GM18867 (cell line): ENCODE measurements at regions not wholly inside any gene's neighbourhood (a gene's known extent, or its start where the extent isn't known, plus 50 kb on each side); places are given as distances from the start of the nearest gene placed in this dataset.

ENCODE experiments used
- ATAC-seq: cut with Tn5 transposase; IDR thresholded peaks from one replicate; pipeline ENCODE4 v1.9.1; 2021; ENCODE audit warnings: mild to moderate bottlenecking, moderate library complexity; ENCODE audit not compliant: unreplicated experiment

DNA sequence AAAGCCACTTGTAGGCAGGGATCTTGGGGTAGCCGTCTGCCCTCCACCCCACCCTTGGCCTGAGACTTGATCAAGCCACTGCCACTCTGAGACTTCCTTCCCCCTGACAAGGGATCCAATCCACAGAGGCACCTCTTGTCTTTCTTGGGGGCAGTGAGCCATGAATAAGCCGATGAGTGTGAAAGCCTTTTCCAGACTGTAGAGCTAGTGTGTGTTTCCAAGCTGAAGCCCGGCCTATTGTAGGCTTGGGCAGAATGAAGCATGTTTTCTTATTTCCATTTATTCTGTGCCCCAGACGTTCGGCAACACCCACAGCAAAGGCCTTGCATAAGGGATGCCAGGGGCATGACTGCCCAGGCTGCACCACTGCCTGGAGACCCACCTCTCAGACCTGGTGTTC lies 991.6 kb downstream of the BCL11B start:
- ATAC-seq, result no peak

DNA sequence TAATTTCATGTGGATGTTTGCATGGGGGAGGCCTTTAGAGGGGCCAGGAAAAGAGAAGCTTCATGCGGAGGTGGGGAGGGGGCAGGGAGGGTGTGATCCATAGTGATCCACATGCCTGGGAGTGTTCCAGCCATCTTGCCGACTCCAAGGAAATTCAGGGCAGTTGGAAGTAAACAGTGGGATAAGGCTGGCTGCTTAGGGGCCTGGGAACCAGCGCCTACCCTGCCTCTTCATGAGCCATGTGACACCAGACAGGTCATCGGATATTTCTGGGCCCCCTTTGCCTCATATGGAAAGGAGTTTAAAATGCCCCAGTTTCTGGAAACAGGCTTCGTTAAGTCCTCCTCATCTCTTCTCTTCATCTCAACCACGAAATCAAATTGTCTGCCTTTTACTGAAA lies 983.2 kb downstream of the BCL11B start:
- no peak for ATAC-seq

GRCh38 chr14:98290596-98290995 lies 981.4 kb downstream of the BCL11B start:
- ATAC-seq, result no peak

- no peak for ATAC-seq
These were observed 979.8 kb downstream of the BCL11B start for GRCh38 chr14:98292191-98292590.

- ATAC-seq, result no peak
These were observed 978.4 kb downstream of the BCL11B start for GRCh38 chr14:98293576-98293975.

DNA sequence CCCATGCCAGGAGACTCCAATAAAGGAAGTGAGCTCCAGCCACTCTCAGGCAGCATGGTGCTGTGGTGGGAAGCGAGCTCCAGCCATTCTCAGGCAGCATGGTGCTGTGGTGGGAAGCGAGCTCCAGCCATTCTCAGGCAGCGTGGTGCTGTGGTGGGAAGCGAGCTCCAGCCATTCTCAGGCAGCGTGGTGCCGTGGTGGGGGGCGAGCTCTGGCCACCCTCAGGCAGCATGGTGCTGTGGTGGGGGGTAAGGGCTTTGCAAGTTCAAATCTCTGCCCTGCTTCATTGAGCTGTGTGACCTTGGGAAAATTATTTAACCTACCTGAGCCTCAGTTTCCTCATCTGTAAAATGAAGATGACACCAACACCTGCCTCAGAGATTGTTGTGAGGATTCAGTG lies 975.1 kb downstream of the BCL11B start:
- no peak for ATAC-seq

DNA sequence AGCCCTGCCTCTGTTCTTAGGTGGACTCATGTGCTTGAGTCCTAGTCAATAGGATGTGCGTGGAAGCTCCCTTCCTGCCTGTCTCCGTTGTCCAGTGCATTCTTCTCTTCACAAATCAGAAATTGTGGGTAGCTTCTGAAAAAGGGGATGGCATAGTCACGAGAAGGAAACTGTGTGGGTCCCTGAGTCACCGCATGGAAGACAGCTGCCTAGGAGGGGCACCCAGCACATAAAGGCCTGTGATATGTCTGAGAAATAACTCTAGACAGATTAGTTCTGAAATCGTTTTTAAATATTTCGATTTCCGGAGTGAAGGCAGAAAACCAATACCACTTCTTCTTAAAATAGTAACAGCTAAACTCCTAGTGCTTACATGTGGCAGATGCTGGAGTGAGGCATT lies 974.4 kb downstream of the BCL11B start:
- no peak for ATAC-seq

GRCh38 chr14:98298481-98299244 lies 973.3 kb downstream of the BCL11B start:
- ATAC-seq, result no peak

GRCh38 chr14:98301681-98302080 lies 970.3 kb downstream of the BCL11B start:
- ATAC-seq, result no peak

DNA sequence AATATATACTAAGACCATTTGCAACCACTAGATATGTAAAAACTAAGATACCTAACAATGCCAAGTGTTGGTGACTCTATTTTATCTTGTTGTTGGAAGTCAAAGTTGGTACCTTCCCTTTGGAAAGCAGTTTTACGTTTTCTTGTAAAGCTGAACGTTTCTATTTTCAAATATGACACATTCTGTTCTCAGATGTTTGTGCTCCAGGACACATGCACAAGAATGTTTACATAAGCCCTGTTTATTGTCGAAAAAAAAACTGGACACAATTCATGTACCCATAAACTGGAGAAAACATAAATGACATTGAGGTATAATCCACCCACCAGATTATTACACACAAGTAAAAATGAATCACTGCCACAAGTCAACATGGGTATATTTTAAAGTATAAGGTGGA lies 967.4 kb downstream of the BCL11B start:
- ATAC-seq, result no peak

DNA sequence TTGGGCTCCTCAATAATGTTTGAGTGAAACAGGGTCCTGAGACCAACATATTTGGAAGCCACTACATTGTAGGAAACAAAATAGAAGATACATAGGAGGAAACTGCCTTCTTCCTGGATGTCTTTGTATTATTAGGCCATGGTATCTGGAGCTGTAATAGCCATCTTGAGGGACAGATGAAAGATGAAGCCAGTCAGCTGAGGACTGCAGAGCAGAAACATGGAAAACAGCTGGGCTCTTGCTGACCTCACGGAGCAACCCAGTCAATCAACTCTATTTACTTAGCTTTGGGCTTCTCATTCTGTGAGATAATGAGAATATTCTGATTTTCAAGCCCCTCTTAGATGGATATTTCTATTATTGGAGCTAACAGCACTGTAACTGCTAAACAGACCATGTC lies 962.4 kb downstream of the BCL11B start:
- ATAC-seq, result no peak

- no peak for ATAC-seq
These were observed 960.0 kb downstream of the BCL11B start for GRCh38 chr14:98312006-98312405.

DNA sequence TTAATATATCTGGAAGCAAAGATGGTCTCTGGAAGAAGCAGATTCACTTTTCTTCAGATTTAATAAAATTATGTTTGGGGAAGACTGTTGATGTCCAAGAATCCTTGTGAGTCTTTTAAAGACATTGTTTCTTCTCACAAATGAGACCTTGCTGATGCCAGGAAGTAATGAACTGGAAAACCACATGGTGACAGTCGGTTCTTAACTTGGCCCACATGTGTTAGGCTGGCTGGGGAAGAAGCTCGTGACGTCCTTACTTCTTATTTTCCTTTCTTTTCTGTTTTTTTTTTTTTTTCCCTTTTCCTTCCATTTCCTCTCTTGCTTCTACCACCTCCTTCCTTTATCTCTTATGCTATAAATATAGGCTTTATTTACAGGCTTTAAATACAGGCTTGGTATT lies 950.2 kb downstream of the BCL11B start:
- ATAC-seq, result no peak

DNA sequence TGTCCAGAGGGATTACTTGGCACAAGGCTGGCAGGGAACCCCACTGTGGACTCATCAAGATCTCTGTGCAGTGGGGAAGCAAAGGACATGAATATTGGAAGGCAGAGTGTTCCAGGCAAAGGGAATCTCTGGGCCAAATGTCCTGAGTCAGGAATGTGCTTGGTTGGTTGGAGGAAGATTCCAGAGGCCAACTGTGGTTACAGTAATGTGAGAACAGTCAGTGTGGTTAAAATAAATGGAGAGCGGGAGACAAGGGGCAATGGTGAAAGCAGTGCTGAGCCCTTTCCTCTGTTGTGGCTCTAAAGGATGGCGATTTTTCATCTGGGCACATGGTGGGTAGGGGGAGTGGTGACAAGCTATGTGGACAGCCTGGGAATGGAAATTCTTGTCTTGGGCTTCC lies 948.2 kb downstream of the BCL11B start:
- no peak for ATAC-seq

DNA sequence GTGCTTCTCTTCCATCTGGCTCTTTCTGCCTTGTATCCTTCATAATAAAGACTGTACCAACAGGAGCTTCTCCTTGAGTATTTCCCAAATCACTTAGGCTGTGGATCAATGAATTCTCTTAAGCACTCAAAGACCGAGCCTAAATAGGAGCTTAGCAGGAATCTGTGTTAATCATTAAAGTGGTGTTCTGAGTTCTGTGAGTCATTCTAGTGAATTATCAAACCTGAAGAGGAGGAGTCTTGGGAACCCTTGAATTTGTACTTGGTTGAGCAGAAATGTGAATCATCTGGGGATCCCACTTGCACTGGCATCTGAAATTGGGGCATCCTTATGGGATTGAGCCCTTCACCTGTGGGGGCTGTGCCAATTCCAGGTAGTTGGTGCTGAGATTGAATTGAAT lies 946.2 kb downstream of the BCL11B start:
- ATAC-seq, result no peak

DNA sequence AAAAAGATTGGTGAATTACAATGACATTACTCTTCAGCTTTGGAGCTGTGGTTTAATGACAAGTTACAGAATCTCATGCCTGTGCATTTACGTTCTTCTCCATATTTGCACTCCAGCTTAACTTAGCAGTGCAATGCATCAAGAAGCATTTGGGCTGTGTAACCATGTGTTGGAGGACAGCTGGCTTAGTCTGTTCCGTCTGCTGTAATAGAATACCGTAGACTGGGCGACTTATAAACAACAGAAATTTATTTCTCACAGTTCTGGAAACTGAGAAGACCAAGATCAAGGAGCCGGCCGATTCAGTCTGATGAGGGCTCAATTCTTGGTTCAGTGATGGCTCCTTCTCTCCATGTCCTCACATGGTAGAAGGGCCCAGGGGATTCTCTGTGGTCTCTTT lies 943.5 kb downstream of the BCL11B start:
- ATAC-seq, result no peak

GRCh38 chr14:98334186-98334585 lies 937.8 kb downstream of the BCL11B start:
- ATAC-seq, result no peak

GRCh38 chr14:98341211-98341610 lies 930.8 kb downstream of the BCL11B start:
- no peak for ATAC-seq

DNA sequence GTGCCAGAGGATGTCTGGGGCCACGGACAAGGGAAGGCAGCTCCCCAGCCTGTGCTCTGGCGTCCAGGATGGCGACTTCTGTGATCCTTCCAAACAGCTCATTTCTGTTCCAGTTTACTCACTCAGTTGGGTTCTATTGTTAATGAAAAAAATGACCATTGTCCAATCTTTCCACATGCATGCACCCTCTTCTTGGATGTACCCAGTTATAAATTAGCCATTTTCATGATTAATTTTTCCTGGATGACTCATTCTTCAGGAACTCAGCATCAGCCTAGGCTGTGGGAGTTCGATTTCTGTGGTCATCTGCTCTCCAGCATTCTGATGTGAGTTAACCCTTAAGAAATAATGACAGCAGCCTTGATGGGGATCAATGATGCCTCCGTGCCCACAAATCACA lies 926.8 kb downstream of the BCL11B start:
- no peak for ATAC-seq

- no peak for ATAC-seq
These were observed 924.3 kb downstream of the BCL11B start for GRCh38 chr14:98347686-98348085.

DNA sequence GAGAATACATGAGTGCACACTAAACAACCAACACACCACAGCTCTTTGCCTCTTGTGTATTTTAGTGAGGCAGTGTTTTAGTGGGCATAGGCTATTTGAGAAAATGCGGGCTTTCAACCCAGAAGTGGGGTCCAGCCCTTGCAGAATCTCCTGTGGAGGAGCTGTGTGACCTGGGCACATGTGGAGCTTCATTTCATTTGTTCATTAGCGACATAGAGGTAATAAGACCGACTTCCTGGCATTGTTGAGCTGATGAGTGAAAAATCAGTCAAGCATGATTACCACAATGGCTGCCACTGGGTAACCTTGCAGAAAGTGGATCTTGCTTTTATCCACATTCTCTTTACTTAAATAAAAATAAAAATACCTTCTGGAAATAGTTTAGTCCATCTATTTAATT lies 923.5 kb downstream of the BCL11B start:
- ATAC-seq, result no peak

DNA sequence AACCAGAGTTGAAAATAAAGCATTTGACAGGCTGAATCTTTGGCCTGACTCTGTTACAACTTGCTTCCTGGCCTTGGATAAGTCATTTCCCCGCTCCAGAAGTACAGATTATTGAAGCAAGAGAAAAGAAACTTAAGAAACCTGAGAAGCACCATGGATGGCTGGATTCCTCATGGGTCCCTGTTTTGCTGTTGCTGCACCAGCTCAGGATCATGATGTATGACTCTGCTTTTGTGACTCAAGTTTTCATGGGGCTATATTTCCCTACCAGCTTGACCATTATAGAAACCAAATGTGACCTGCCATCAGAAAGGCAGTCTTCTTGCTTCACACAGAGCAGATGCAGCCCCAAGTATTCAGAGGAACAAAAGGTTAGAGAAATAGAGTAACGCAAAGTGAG lies 921.8 kb downstream of the BCL11B start:
- ATAC-seq, result no peak

GRCh38 chr14:98364961-98365360 lies 907.0 kb downstream of the BCL11B start:
- no peak for ATAC-seq
